ENCODE measurements at regions not wholly inside any gene's neighbourhood (a gene's known extent, or its start where the extent isn't known, plus 50 kb on each side); places are given as distances from the start of the nearest gene placed in this dataset.

GRCh38 chr12:28909291-28909690, 239.8 kb upstream of the FAR2 start:
- Histone ChIP-seq H3K4ac (ENCODE audit: low read depth, low read length) (no peak overlapping the region), H3K9ac (ENCODE audit: extremely low read depth, insufficient read length, low read length) (no peak overlapping the region), H3K4me2 (ENCODE audit: insufficient read depth, insufficient read length, low read length) (no peak overlapping the region), H4K5ac (ENCODE audit: insufficient read length, low read depth, low read length) (no peak overlapping the region), H4K8ac (replicated peaks; ENCODE audit: insufficient read length, low read depth, low read length) (no peak overlapping the region), H3K14ac (ENCODE audit: insufficient read depth, low read length) (no peak overlapping the region), H3K27ac (ENCODE audit: insufficient read length, low read depth, low read length) (no peak overlapping the region), H3K79me1 (ENCODE audit: insufficient read depth, low read depth, low read length, poor library complexity, severe bottlenecking) (no peaks in the 10 kb centered on the region), H4K91ac (ENCODE audit: insufficient read length, low read depth, low read length) (no peak overlapping the region), H3K23me2 (ENCODE audit: insufficient read length, low read depth, low read length, poor library complexity, severe bottlenecking) (no peaks in the 10 kb centered on the region), H3K23ac (ENCODE audit: insufficient read length, low read depth, low read length) (no peak overlapping the region), H3K56ac (ENCODE audit: insufficient read length, low read depth, low read length) (no peak overlapping the region), H3K18ac (ENCODE audit: insufficient read length, low read depth, low read length) (no peak overlapping the region), H2AK5ac (ENCODE audit: insufficient read length, low read length) (no peak overlapping the region), H3K27me3 (ENCODE audit: insufficient read depth, low read length) (no peaks in the 10 kb centered on the region), H2BK20ac (ENCODE audit: low read depth, low read length, poor library complexity, severe bottlenecking) (no peak overlapping the region), H3K79me2 (ENCODE audit: insufficient read depth, low read length) (no peaks in the 10 kb centered on the region), H2AFZ (ENCODE audit: low read length) (no peak overlapping the region), H3K9me3 (ENCODE audit: control insufficient read depth, low read depth, low read length) (peaks cover 9% of the 10 kb centered on the region), H3K4me1 (ENCODE audit: insufficient read depth, low read length) (no peaks in the 10 kb centered on the region), H4K20me1 (ENCODE audit: control insufficient read depth, insufficient read depth, insufficient read length) (no peaks in the 10 kb centered on the region), H3T11ph (ENCODE audit: low read length) (no peak overlapping the region), H2BK15ac (ENCODE audit: low read depth, low read length) (no peak overlapping the region), H2BK12ac (ENCODE audit: insufficient read length, low read depth, low read length) (no peak overlapping the region), H2BK5ac (ENCODE audit: insufficient read length, low read length) (no peak overlapping the region), H2BK120ac (ENCODE audit: low read depth, low read length, poor library complexity, severe bottlenecking) (no peak overlapping the region)
- no peaks in the 10 kb centered on the region for H3K4me1 Mint-ChIP-seq
- WGBS (ENCODE audit: extremely low coverage, insufficient read length, low lambda C conversion rate): no CpG with 5 or more reads among the region's 1 CpG
- H3K9me3 Mint-ChIP-seq: peaks cover 35 to 44% of the 10 kb centered on the region in 2 experiments
- no peak for DNase-seq
- no peaks in the 10 kb centered on the region for H3K27me3 Mint-ChIP-seq (ENCODE audit: low read depth)
- TF ChIP-seq CTCF (conservative IDR thresholded peaks at IDR 0.05): no peak
- no peak overlapping the region for H3K27ac Mint-ChIP-seq
- H3K36me3 Mint-ChIP-seq (ENCODE audit: insufficient read depth in 1 of 3, low read depth in 3 of 3): peaks cover 7 to 38% (median 10%) of the 10 kb centered on the region in 3 experiments
- no peak overlapping the region for H3K4me3 Mint-ChIP-seq

Data from H9 (cell line).